ENCODE measurements at regions not wholly inside any gene's neighbourhood (a gene's known extent, or its start where the extent isn't known, plus 50 kb on each side); places are given as distances from the start of the nearest gene placed in this dataset.

GRCh38 chr15:97091093-97091492, 760.6 kb downstream of the NR2F2 start:
- no peak for DNase-seq (ENCODE audit: low read depth in 2 of 2)

- no peak for DNase-seq (ENCODE audit: low read depth in 2 of 2)
Measured at GRCh38 chr15:97092656-97093055, 762.2 kb downstream of the NR2F2 start.

GRCh38 chr15:97096303-97096835, 765.9 kb downstream of the NR2F2 start:
- no peak for DNase-seq (ENCODE audit: low read depth in 2 of 2)

GRCh38 chr15:97099040-97099439, 768.5 kb downstream of the NR2F2 start:
- no peak for DNase-seq (ENCODE audit: low read depth in 2 of 2)

GRCh38 chr15:97101572-97101971, 771.1 kb downstream of the NR2F2 start:
- DNase-seq (ENCODE audit: low read depth in 2 of 2) = no peak

GRCh38 chr15:97114900-97115760, 784.6 kb downstream of the NR2F2 start:
- DNase-seq (ENCODE audit: low read depth in 2 of 2) = no peak

GRCh38 chr15:97115761-97116070, 785.2 kb downstream of the NR2F2 start:
- no peak for DNase-seq (ENCODE audit: low read depth in 2 of 2)

GRCh38 chr15:97124790-97125189, 794.3 kb downstream of the NR2F2 start:
- DNase-seq (ENCODE audit: low read depth in 2 of 2) = no peak

- no peak for DNase-seq (ENCODE audit: low read depth in 2 of 2)
Measured at GRCh38 chr15:97126553-97127233, 796.2 kb downstream of the NR2F2 start.

GRCh38 chr15:97129674-97130073, 799.2 kb downstream of the NR2F2 start:
- no peak for DNase-seq (ENCODE audit: low read depth in 2 of 2)

- no peak for DNase-seq (ENCODE audit: low read depth in 2 of 2)
Measured at GRCh38 chr15:97140216-97140615, 809.7 kb downstream of the NR2F2 start.

GRCh38 chr15:97141360-97141759, 810.9 kb downstream of the NR2F2 start:
- DNase-seq (ENCODE audit: low read depth in 2 of 2) = no peak

GRCh38 chr15:97141871-97142270, 811.4 kb downstream of the NR2F2 start:
- no peak for DNase-seq (ENCODE audit: low read depth in 2 of 2)

- DNase-seq (ENCODE audit: low read depth in 2 of 2) = no peak
Measured at GRCh38 chr15:97143592-97144376, 813.3 kb downstream of the NR2F2 start.

GRCh38 chr15:97144377-97144711, 813.8 kb downstream of the NR2F2 start:
- DNase-seq (ENCODE audit: low read depth in 2 of 2) = no peak

- DNase-seq (ENCODE audit: low read depth in 2 of 2) = no peak
Measured at GRCh38 chr15:97146929-97147870, 813.3 kb upstream of the ARRDC4 start.

GRCh38 chr15:97153356-97153965, 807.0 kb upstream of the ARRDC4 start:
- DNase-seq (ENCODE audit: low read depth in 2 of 2) = no peak

- DNase-seq (ENCODE audit: low read depth in 2 of 2) = no peak
Measured at GRCh38 chr15:97156739-97157265, 803.7 kb upstream of the ARRDC4 start.

- DNase-seq (ENCODE audit: low read depth in 2 of 2) = no peak
Measured at GRCh38 chr15:97162805-97163495, 797.6 kb upstream of the ARRDC4 start.

GRCh38 chr15:97165205-97165604, 795.3 kb upstream of the ARRDC4 start:
- DNase-seq (ENCODE audit: low read depth in 2 of 2) = no peak

All from activated CD8-positive, alpha-beta memory T cell treated with anti-CD3 and anti-CD28 coated beads for 4 hours (primary cell).